ENCODE measurements at regions not wholly inside any gene's neighbourhood (a gene's known extent, or its start where the extent isn't known, plus 50 kb on each side); places are given as distances from the start of the nearest gene placed in this dataset.

DNA sequence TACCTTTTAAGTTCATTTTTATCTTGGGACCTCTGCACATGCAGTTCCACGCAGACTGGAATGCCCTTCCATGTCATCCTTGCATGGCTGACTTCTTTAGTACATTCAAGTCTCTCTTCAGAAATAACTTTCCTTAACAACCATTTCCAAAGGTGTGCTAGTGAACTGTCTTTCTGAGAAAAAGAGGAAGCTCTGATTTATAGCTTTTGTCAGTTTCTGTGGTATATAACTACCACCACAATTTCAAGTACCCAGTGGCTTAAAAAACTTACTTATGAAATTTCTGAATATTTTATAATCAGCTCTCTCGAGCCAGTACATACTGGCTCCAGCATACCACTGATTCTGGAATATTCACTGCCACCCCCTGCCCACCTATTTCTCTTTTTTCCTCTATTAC lies 1613.8 kb downstream of the MAT2B start:
- no peak for TF ChIP-seq POLR2AphosphoS5 (IDR thresholded peaks at IDR 0.05; ENCODE audit: borderline replicate concordance, low read depth, low read length)
- no peak for TF ChIP-seq EZH2 (IDR thresholded peaks at IDR 0.05)
